ENCODE measurements at regions not wholly inside any gene's neighbourhood (a gene's known extent, or its start where the extent isn't known, plus 50 kb on each side); places are given as distances from the start of the nearest gene placed in this dataset.

- POLR2A ChIA-PET = no interaction called here
- CTCF ChIA-PET = no interaction called here
- no peak for TF ChIP-seq CTCF (IDR thresholded peaks at IDR 0.05; ENCODE audit: control extremely low read depth, extremely low read depth, low read depth, missing control alignments)
- DNase-seq (ENCODE audit: extremely low spot score) = no peak
Observed at GRCh38 chr6:165055231-165055630, 254.2 kb downstream of the C6orf118 start.

- ChIA-PET POLR2A (no interaction called here), CTCF (interaction anchor here (1.5 kb wide), 1 partner anchor 16 kb away, joined by 3 read pairs; no protein-coding TSS in a partner anchor)
- no peak for DNase-seq (ENCODE audit: extremely low spot score)
- no peak for TF ChIP-seq CTCF (IDR thresholded peaks at IDR 0.05; ENCODE audit: control extremely low read depth, extremely low read depth, low read depth, missing control alignments)
Observed at GRCh38 chr6:165052561-165053480, 256.6 kb downstream of the C6orf118 start.

- DNase-seq (ENCODE audit: extremely low spot score) = no peak
- peak; percentile 11 for TF ChIP-seq CTCF (IDR thresholded peaks at IDR 0.05; ENCODE audit: control extremely low read depth, extremely low read depth, low read depth, missing control alignments)
- ChIA-PET POLR2A (no interaction called here), CTCF (no interaction called here)
Observed at GRCh38 chr6:165049362-165049761, 260.0 kb downstream of the C6orf118 start.

- CTCF ChIA-PET = interaction anchor here (0.9 kb wide), 1 partner anchor 8 kb away, joined by 3 read pairs; no protein-coding TSS in a partner anchor
- DNase-seq (ENCODE audit: extremely low spot score) = no peak
- POLR2A ChIA-PET = no interaction called here
- TF ChIP-seq CTCF (IDR thresholded peaks at IDR 0.05; ENCODE audit: control extremely low read depth, extremely low read depth, low read depth, missing control alignments) = no peak
Observed at GRCh38 chr6:165047952-165048351, 261.5 kb downstream of the C6orf118 start.

GRCh38 chr6:165045631-165046030 lies 263.8 kb downstream of the C6orf118 start:
- POLR2A ChIA-PET = no interaction called here
- DNase-seq (ENCODE audit: extremely low spot score) = no peak
- TF ChIP-seq CTCF (IDR thresholded peaks at IDR 0.05; ENCODE audit: control extremely low read depth, extremely low read depth, low read depth, missing control alignments) = no peak
- CTCF ChIA-PET = no interaction called here

- ChIA-PET POLR2A (no interaction called here), CTCF (no interaction called here)
- TF ChIP-seq CTCF (IDR thresholded peaks at IDR 0.05; ENCODE audit: control extremely low read depth, extremely low read depth, low read depth, missing control alignments) = no peak
- DNase-seq (ENCODE audit: extremely low spot score) = no peak
Observed at GRCh38 chr6:165042912-165043311, 266.5 kb downstream of the C6orf118 start.

Measured in GM10248 (cell line).